Activated gamma-delta T cell treated with anti-CD3 and anti-CD28 coated beads, Interleukin-2, amount 50 U/mL, for 16 hours (primary cell): ENCODE measurements at regions not wholly inside any gene's neighbourhood (a gene's known extent, or its start where the extent isn't known, plus 50 kb on each side); places are given as distances from the start of the nearest gene placed in this dataset.

ENCODE experiments used
- DNase-seq: peaks from one replicate; pipeline ENCODE4 v3.0.0-alpha.2; 2020; ENCODE audit warnings: low read depth

DNA sequence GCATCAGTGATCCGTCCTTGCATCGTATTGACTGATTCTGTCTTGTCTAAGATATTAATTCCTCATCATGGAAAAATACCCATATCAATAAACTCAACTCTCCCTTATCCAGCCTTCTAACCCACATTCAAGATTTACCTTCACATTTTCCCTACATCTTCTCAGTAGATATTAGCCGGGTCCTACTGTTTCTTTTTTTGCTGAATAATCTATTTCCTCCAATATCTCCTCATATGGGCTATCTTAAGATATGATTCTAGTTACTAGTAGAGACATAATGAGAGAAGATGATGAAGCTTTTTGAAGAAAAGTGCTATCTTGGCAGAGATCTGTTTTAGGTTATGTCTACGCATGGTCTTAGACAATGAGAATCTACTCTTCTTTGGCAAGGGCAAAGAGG is 785.8 kb downstream of the BRINP1 start:
- no peak for DNase-seq

DNA sequence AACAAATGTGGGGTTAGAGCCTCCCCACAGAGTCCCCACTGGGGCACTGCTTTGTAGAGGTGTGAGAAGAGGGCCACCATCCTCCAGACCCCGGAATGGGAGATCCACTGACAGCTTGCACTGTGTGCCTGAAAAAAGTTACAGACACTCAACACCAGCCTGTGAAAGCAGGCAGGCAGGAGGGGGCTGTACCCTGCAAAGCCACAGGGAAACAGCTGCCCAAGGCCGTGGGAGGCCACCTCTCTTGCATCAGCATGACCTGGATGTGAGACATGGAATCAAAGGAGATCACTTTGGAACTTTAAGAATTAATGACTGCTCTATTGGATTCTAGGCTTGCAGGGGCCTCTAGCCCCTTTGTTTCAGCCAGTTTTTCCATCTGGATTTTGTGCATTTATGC is 782.3 kb downstream of the BRINP1 start:
- DNase-seq: no peak

- DNase-seq: no peak
Observed at GRCh38 chr9:118594428-118594827, 774.8 kb downstream of the BRINP1 start.

DNA sequence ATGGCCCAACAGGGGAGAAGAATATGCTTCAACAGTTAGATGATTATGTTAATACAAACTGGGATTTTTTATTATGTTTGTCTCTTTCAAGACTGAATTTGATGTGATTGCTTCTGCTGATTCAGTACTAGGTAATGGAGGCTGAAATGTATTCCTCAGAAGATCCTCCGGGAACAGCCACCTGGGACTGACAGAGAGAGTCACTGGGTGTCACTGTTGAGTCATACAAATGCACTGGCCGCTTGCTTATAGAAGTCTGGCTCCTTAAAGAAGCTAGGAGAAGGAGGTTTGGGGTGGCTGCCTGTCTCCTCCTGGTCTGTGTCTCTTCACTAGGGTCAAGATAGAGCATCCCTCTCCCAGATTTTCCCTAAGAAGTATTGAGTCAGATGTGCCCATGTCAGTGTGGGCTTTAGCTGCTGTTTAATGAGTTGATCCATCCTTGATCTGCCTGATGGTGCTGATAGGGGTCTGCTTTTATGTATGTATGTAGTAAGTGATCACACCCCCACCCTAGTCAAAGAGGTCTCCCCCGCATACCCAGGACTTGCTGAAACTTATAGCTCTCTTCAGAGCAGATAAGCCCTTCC is 773.4 kb downstream of the BRINP1 start:
- no peak for DNase-seq

DNA sequence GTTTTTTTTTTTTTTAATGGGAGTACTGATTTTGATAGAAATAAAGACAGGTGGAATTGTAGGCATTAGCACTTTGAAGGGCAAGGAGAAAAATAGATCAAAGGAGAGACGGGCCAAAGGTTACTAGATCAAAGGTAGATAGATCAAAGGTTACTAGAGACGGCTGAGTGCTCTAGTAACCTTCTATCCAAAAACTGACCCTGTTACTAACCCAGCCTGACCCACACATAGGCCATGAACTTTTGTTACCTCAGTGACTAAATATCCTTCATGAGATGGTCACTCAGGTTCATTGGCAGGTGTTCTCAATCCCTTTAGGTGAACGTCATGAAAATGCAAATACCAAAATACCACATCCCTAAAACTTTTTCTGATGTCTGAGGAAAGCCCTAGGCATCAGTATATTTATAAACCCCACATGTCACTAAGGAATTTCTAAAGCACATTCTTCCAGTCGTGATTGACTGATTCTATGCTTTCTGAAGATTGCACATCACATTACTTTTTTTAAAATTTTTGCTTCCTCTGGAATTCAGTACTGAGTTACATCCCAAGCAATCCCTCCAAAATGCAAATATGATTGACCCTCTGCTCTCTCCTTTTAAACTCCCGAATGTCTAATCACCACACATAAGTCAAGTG is 772.7 kb downstream of the BRINP1 start:
- DNase-seq: no peak

- no peak for DNase-seq
Observed at GRCh38 chr9:118606668-118607067, 762.6 kb downstream of the BRINP1 start.

- no peak for DNase-seq
Observed at GRCh38 chr9:118609355-118610044, 759.7 kb downstream of the BRINP1 start.

- DNase-seq: no peak
Observed at GRCh38 chr9:118612201-118612600, 757.0 kb downstream of the BRINP1 start.

- no peak for DNase-seq
Observed at GRCh38 chr9:118613996-118614395, 755.2 kb downstream of the BRINP1 start.

- DNase-seq: no peak
Observed at GRCh38 chr9:118618084-118618483, 751.2 kb downstream of the BRINP1 start.

DNA sequence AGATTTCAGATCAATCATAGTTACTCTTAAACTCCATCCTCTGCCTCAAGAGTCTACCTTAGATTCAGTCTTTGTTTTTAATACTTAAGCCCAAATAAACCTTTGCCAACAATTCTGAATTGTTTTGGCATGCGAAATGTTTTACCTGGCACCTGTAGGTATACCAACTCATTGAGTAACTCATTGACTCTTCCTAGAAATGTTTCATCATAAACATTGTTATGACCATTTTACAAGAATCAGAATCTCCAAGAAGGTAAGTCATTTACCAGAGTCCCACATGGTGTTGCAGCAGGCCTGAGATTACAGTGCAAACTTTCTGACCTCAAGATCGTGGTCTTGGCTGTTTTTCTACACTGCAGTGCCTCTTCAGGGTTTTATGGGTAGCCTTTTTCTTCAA is 750.4 kb downstream of the BRINP1 start:
- no peak for DNase-seq

DNA sequence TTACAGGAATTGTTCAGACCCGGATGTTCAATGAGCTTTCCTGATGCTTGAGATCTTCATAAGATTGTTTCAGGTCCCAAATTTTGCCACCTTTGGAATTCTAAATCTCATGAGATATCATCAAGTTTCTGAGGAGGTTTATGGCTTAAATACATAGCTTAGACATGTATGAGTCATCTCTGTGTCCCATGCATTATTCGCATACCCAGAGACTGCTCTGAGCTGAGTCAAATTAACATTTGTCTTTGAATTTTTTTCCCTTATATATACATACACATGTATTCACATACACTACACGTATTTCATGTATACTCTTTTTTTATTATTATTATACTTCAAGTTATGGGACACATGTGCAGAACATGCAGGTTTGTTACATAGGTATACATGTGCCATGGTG is 744.6 kb downstream of the BRINP1 start:
- no peak for DNase-seq

- DNase-seq: no peak
Observed at GRCh38 chr9:118630079-118630478, 739.2 kb downstream of the BRINP1 start.

GRCh38 chr9:118630931-118631595 is 738.2 kb downstream of the BRINP1 start:
- DNase-seq: no peak

- DNase-seq: no peak
Observed at GRCh38 chr9:118631956-118632355, 737.3 kb downstream of the BRINP1 start.

GRCh38 chr9:118635416-118635815 is 733.8 kb downstream of the BRINP1 start:
- no peak for DNase-seq

DNA sequence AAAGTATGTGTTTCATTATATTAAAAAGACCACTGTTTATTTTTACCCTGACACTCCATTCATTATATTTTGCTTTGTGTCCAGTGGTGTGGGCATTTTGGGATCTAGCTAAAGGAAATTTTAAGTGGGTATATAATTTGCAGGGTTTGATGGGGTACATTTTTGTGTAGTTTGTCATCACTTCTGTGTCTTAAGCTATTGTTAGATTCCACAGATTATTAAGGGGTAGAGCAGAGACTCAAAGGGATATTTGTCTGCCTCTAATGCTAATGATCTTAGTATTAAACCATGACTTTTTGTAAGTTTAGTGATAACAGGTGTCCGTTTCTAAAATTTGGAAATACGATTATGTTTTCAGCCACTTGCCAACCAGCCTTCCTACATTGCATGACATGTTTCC is 731.6 kb downstream of the BRINP1 start:
- DNase-seq: no peak

- no peak for DNase-seq
Observed at GRCh38 chr9:118640836-118641560, 728.2 kb downstream of the BRINP1 start.

GRCh38 chr9:118643118-118643517 is 726.1 kb downstream of the BRINP1 start:
- DNase-seq: no peak

GRCh38 chr9:118644066-118644465 is 725.2 kb downstream of the BRINP1 start:
- DNase-seq: no peak

- DNase-seq: no peak
Observed at GRCh38 chr9:118647331-118647730, 721.9 kb downstream of the BRINP1 start.

- DNase-seq: no peak
Observed at GRCh38 chr9:118650417-118650816, 718.8 kb downstream of the BRINP1 start.
